Loucy (cell line): ENCODE measurements at regions not wholly inside any gene's neighbourhood (a gene's known extent, or its start where the extent isn't known, plus 50 kb on each side); places are given as distances from the start of the nearest gene placed in this dataset.

Experiments
- H2AFZ ChIP-seq: fragments of 200-600 bp; sonication (generic); 2 replicates; pipeline ENCODE4 v1.6.0; 2016; ENCODE audit warnings: antibody characterized with exemption, mild to moderate bottlenecking, low read length, moderate library complexity
- H3F3A ChIP-seq: fragments of 200-600 bp; 2 replicates; pipeline ENCODE4 v1.6.0; 2016; ENCODE audit warnings: antibody characterized with exemption, low read depth, mild to moderate bottlenecking
- H3K27me3 ChIP-seq: fragments of 200-600 bp; sonication (generic); 2 replicates; pipeline ENCODE4 v1.6.1; 2014; ENCODE audit warnings: low read length, mild to moderate bottlenecking; ENCODE audit not compliant: insufficient read depth, poor library complexity, severe bottlenecking
- H3K36me3 ChIP-seq: fragments of 200-600 bp; sonication (generic); 2 replicates; pipeline ENCODE4 v1.6.1; 2016; ENCODE audit warnings: low read length; ENCODE audit not compliant: insufficient read depth
- H3K4me1 ChIP-seq: fragments of 200-600 bp; sonication (generic); 2 replicates; pipeline ENCODE4 v1.5.1; 2014; ENCODE audit warnings: low read length, mild to moderate bottlenecking; ENCODE audit not compliant: insufficient read depth, poor library complexity, severe bottlenecking
- H3K4me2 ChIP-seq: fragments of 200-600 bp; sonication (generic); 2 replicates; pipeline ENCODE4 v1.6.0; 2014; ENCODE audit warnings: antibody characterized with exemption, low read length, low read depth, mild to moderate bottlenecking; ENCODE audit not compliant: poor library complexity, severe bottlenecking
- H3K4me3 ChIP-seq: fragments of 200-600 bp; sonication (generic); 2 replicates; pipeline ENCODE4 v1.5.1; 2014; ENCODE audit warnings: low read length, mild to moderate bottlenecking, mixed read lengths; ENCODE audit not compliant: poor library complexity, severe bottlenecking
- H3K79me2 ChIP-seq: fragments of 200-600 bp; sonication (generic); 2 replicates; pipeline ENCODE4 v1.6.1; 2014; ENCODE audit warnings: low read length; ENCODE audit not compliant: insufficient read depth
- H3K9ac ChIP-seq: fragments of 200-600 bp; sonication (generic); 2 replicates; pipeline ENCODE4 v1.6.0; 2014; ENCODE audit warnings: mild to moderate bottlenecking, low read depth, low read length, moderate library complexity; ENCODE audit not compliant: poor library complexity, severe bottlenecking
- H3K9me2 ChIP-seq: fragments of 200-600 bp; sonication (generic); replicated peaks from 2 replicates; pipeline ENCODE4 v1.6.1; 2016; ENCODE audit warnings: low read depth, low read length, mixed read lengths
- H3K9me3 ChIP-seq: fragments of 200-600 bp; sonication (generic); 2 replicates; pipeline ENCODE4 v1.6.1; 2014; ENCODE audit warnings: mild to moderate bottlenecking, antibody characterized with exemption, low read length, low read depth; ENCODE audit not compliant: insufficient read depth
- H4K20me1 ChIP-seq: fragments of 200-600 bp; sonication (generic); 2 replicates; pipeline ENCODE4 v1.6.0; 2014; ENCODE audit warnings: antibody characterized with exemption, low read length, mild to moderate bottlenecking; ENCODE audit not compliant: insufficient read depth, poor library complexity, severe bottlenecking
- CTCF ChIP-seq: fragments of 200-600 bp; sonication (generic); conservative IDR thresholded peaks from 2 replicates; pipeline ENCODE4 v1.5.1; 2014; ENCODE audit warnings: mild to moderate bottlenecking, antibody characterized with exemption, low read length
- EZH2phosphoT487 ChIP-seq: fragments of 200-600 bp; IDR thresholded peaks from 2 replicates; pipeline ENCODE4 v1.6.1; 2018; ENCODE audit warnings: antibody characterized with exemption, mild to moderate bottlenecking, moderate library complexity, borderline replicate concordance

- Histone ChIP-seq H3K9me2 (no peaks in the 10 kb centered on the region), H3K36me3 (no peaks in the 10 kb centered on the region), H3K4me1 (no peaks in the 10 kb centered on the region), H4K20me1 (no peaks in the 10 kb centered on the region), H2AFZ (no peak overlapping the region), H3K79me2 (no peaks in the 10 kb centered on the region), H3K27me3 (no peaks in the 10 kb centered on the region), H3K4me3 (no peak overlapping the region), H3K9me3 (no peaks in the 10 kb centered on the region), H3K9ac (no peak overlapping the region), H3F3A (no peaks in the 10 kb centered on the region), H3K4me2 (no peak overlapping the region)
- no peak for TF ChIP-seq CTCF
- TF ChIP-seq EZH2phosphoT487, result no peak
These were observed 1338.8 kb downstream of the NSUN3 start for GRCh38 chr3:95401693-95402092.

- Histone ChIP-seq H3K9ac (no peak overlapping the region), H3F3A (no peaks in the 10 kb centered on the region), H3K9me2 (no peaks in the 10 kb centered on the region), H3K4me3 (no peak overlapping the region), H2AFZ (no peak overlapping the region), H3K9me3 (no peaks in the 10 kb centered on the region; the same call in 1 of the 2 replicates), H3K27me3 (no peaks in the 10 kb centered on the region), H3K36me3 (no peaks in the 10 kb centered on the region), H3K4me2 (no peak overlapping the region), H3K4me1 (no peaks in the 10 kb centered on the region), H3K79me2 (no peaks in the 10 kb centered on the region), H4K20me1 (no peaks in the 10 kb centered on the region)
- TF ChIP-seq CTCF, result no peak
- TF ChIP-seq EZH2phosphoT487, result no peak
These were observed 1345.0 kb downstream of the NSUN3 start for GRCh38 chr3:95407709-95408463.

- Histone ChIP-seq H3K27me3 (no peaks in the 10 kb centered on the region), H3K4me1 (no peaks in the 10 kb centered on the region), H4K20me1 (no peaks in the 10 kb centered on the region), H3F3A (no peaks in the 10 kb centered on the region), H3K9me2 (no peaks in the 10 kb centered on the region), H3K9me3 (no peaks in the 10 kb centered on the region; the same call in 1 of the 2 replicates), H3K4me3 (no peak overlapping the region), H3K4me2 (no peak overlapping the region), H3K9ac (no peak overlapping the region), H2AFZ (no peak overlapping the region), H3K36me3 (no peaks in the 10 kb centered on the region), H3K79me2 (no peaks in the 10 kb centered on the region)
- TF ChIP-seq CTCF, result no peak
- no peak for TF ChIP-seq EZH2phosphoT487
These were observed 1345.6 kb downstream of the NSUN3 start for GRCh38 chr3:95408464-95408862.
